ENCODE measurements at regions not wholly inside any gene's neighbourhood (a gene's known extent, or its start where the extent isn't known, plus 50 kb on each side); places are given as distances from the start of the nearest gene placed in this dataset.

- no peaks in the 10 kb centered on the region for H3K27me3 ChIP-seq
- H4K20me1 ChIP-seq = no peaks in the 10 kb centered on the region
- peak overlapping the region in 3 of 11 experiments; percentile 2 to 10 (median 9); a peak in 2 of 22 replicates for H3K4me2 ChIP-seq
- no peak overlapping the region for H3K27ac ChIP-seq
- TF ChIP-seq Cebpa-rat (IDR thresholded peaks at IDR 0.05) = no peak
- H3K9ac ChIP-seq = no peak overlapping the region
- H3K9me3 ChIP-seq (replicated peaks in 1 of 11) = no peaks in the 10 kb centered on the region
- H3K4me1 ChIP-seq = peaks cover under 1 to 30% (median 3%) of the 10 kb centered on the region in 10 experiments; a peak in 14 of 20 replicates
- H3K36me3 ChIP-seq = no peaks in the 10 kb centered on the region
- no peak overlapping the region for H3K4me3 ChIP-seq
Observed at GRCh38 chr1:70871790-70872189, 175.8 kb downstream of the PTGER3 start.

- TF ChIP-seq Cebpa-rat (IDR thresholded peaks at IDR 0.05) = no peak
- H3K9me3 ChIP-seq (replicated peaks in 1 of 11) = no peaks in the 10 kb centered on the region
- no peaks in the 10 kb centered on the region for H3K36me3 ChIP-seq
Observed at GRCh38 chr1:70874063-70874462, 173.6 kb downstream of the PTGER3 start.

GRCh38 chr1:70874818-70875217 lies 172.8 kb downstream of the PTGER3 start:
- Histone ChIP-seq H3K4me3 (no peak overlapping the region), H3K36me3 (no peaks in the 10 kb centered on the region), H3K27me3 (no peaks in the 10 kb centered on the region), H3K4me1 (peaks cover 0 to 27% (median 0%) of the 10 kb centered on the region in 10 experiments; a peak in 3 of 20 replicates), H3K27ac (no peak overlapping the region), H3K9me3 (replicated peaks in 1 of 11) (no peaks in the 10 kb centered on the region), H3K9ac (no peak overlapping the region), H3K4me2 (no peak overlapping the region), H4K20me1 (no peaks in the 10 kb centered on the region)
- no peak for TF ChIP-seq Cebpa-rat (IDR thresholded peaks at IDR 0.05)

More at GRCh38 chr1:70874063-70874462, 173.6 kb downstream of the PTGER3 start:
- Histone ChIP-seq H4K20me1 (no peaks in the 10 kb centered on the region), H3K27ac (no peak overlapping the region), H3K4me1 (peaks cover 0 to 27% (median 0%) of the 10 kb centered on the region in 10 experiments; a peak in 3 of 20 replicates), H3K4me3 (no peak overlapping the region), H3K4me2 (no peak overlapping the region; a peak in 1 of 22 replicates), H3K9ac (no peak overlapping the region), H3K27me3 (no peaks in the 10 kb centered on the region)

GRCh38 chr1:70877343-70877742 lies 170.3 kb downstream of the PTGER3 start:
- Histone ChIP-seq H3K4me3 (no peak overlapping the region), H3K9me3 (replicated peaks in 1 of 11) (no peaks in the 10 kb centered on the region), H3K27ac (no peak overlapping the region), H3K4me1 (peaks cover 0 to 16% (median 0%) of the 10 kb centered on the region in 10 experiments; a peak in 2 of 20 replicates), H3K4me2 (no peak overlapping the region), H3K27me3 (no peaks in the 10 kb centered on the region), H3K9ac (no peak overlapping the region), H4K20me1 (no peaks in the 10 kb centered on the region), H3K36me3 (no peaks in the 10 kb centered on the region)
- TF ChIP-seq Cebpa-rat (IDR thresholded peaks at IDR 0.05) = no peak

GRCh38 chr1:70887936-70888335 lies 159.7 kb downstream of the PTGER3 start:
- no peak for TF ChIP-seq Cebpa-rat (IDR thresholded peaks at IDR 0.05)
- H4K20me1 ChIP-seq = no peaks in the 10 kb centered on the region
- no peak overlapping the region for H3K4me3 ChIP-seq
- no peaks in the 10 kb centered on the region for H3K27me3 ChIP-seq
- H3K4me1 ChIP-seq = peaks cover 0 to 25% (median 5%) of the 10 kb centered on the region in 10 experiments; a peak in 10 of 20 replicates
- no peak overlapping the region for H3K27ac ChIP-seq
- no peak overlapping the region for H3K9ac ChIP-seq
- H3K9me3 ChIP-seq (replicated peaks in 1 of 11) = no peaks in the 10 kb centered on the region
- H3K4me2 ChIP-seq = no peak overlapping the region
- H3K36me3 ChIP-seq = no peaks in the 10 kb centered on the region

- H3K4me2 ChIP-seq = no peak overlapping the region
- H3K9ac ChIP-seq = no peak overlapping the region
- no peaks in the 10 kb centered on the region for H4K20me1 ChIP-seq
- no peaks in the 10 kb centered on the region for H3K27me3 ChIP-seq
- no peaks in the 10 kb centered on the region for H3K9me3 ChIP-seq (replicated peaks in 1 of 11)
- H3K4me1 ChIP-seq = peaks cover 0 to 31% (median 7%) of the 10 kb centered on the region in 10 experiments; a peak in 10 of 20 replicates
- TF ChIP-seq Cebpa-rat (IDR thresholded peaks at IDR 0.05) = no peak
- no peaks in the 10 kb centered on the region for H3K36me3 ChIP-seq
- H3K4me3 ChIP-seq = no peak overlapping the region
- no peak overlapping the region for H3K27ac ChIP-seq
Observed at GRCh38 chr1:70888722-70889121, 158.9 kb downstream of the PTGER3 start.

- TF ChIP-seq Cebpa-rat (IDR thresholded peaks at IDR 0.05) = no peak
- Histone ChIP-seq H3K4me1 (peaks cover 0 to 31% (median 7%) of the 10 kb centered on the region in 10 experiments; a peak in 10 of 20 replicates), H3K9me3 (replicated peaks in 1 of 11) (no peaks in the 10 kb centered on the region), H3K4me2 (peak overlapping the region in 2 of 11 experiments; percentile 49 to 65; a peak in 1 of 22 replicates), H3K4me3 (no peak overlapping the region), H3K27me3 (no peaks in the 10 kb centered on the region), H3K36me3 (no peaks in the 10 kb centered on the region), H3K9ac (no peak overlapping the region), H4K20me1 (no peaks in the 10 kb centered on the region), H3K27ac (no peak overlapping the region)
Observed at GRCh38 chr1:70890408-70890807, 157.2 kb downstream of the PTGER3 start.

- Histone ChIP-seq H3K9ac (no peak overlapping the region), H3K4me2 (peak overlapping the region in 4 of 11 experiments; percentile 45 to 65 (median 48); a peak in 9 of 22 replicates), H3K9me3 (replicated peaks in 1 of 11) (no peaks in the 10 kb centered on the region), H3K36me3 (no peaks in the 10 kb centered on the region), H3K27me3 (no peaks in the 10 kb centered on the region), H3K27ac (no peak overlapping the region; a peak in 1 of 22 replicates), H3K4me3 (no peak overlapping the region), H3K4me1 (peaks cover 0 to 31% (median 7%) of the 10 kb centered on the region in 10 experiments; a peak in 10 of 20 replicates), H4K20me1 (no peaks in the 10 kb centered on the region)
- TF ChIP-seq Cebpa-rat (IDR thresholded peaks at IDR 0.05) = no peak
Observed at GRCh38 chr1:70891051-70891843, 156.4 kb downstream of the PTGER3 start.

GRCh38 chr1:70892140-70892539 lies 155.5 kb downstream of the PTGER3 start:
- no peaks in the 10 kb centered on the region for H3K9me3 ChIP-seq (replicated peaks in 1 of 11)
- no peak overlapping the region for H3K9ac ChIP-seq
- no peaks in the 10 kb centered on the region for H3K36me3 ChIP-seq
- H3K27me3 ChIP-seq = no peaks in the 10 kb centered on the region
- peaks cover 0 to 31% (median 7%) of the 10 kb centered on the region in 10 experiments; a peak in 10 of 20 replicates for H3K4me1 ChIP-seq
- no peak overlapping the region for H3K27ac ChIP-seq
- no peak for TF ChIP-seq Cebpa-rat (IDR thresholded peaks at IDR 0.05)
- peak overlapping the region in 5 of 11 experiments; percentile 28 to 65 (median 48); a peak in 8 of 22 replicates for H3K4me2 ChIP-seq
- H4K20me1 ChIP-seq = no peaks in the 10 kb centered on the region
- no peak overlapping the region for H3K4me3 ChIP-seq

Measured in BLaER1 treated with 17β-estradiol and CSF1 and Interleukin-3, amounts not matched to agents 10 nM and 100 nM (cell line).